Lung (tissue), 11 donors: ENCODE measurements at regions not wholly inside any gene's neighbourhood (a gene's known extent, or its start where the extent isn't known, plus 50 kb on each side); places are given as distances from the start of the nearest gene placed in this dataset.

Source experiments
- ATAC-seq: fragments of 200-7000 bp; cut with Tn5 transposase; one replicate; pipeline ENCODE4 v1.9.1; 2020; ENCODE audit warnings: moderate number of reproducible peaks; ENCODE audit not compliant: insufficient read depth, low FRiP score
- DNase-seq, 3 donors: peaks; one replicate each; pipeline ENCODE4 v3.0.0-alpha.2; 2013 to 2017
- H3K27ac ChIP-seq, 2 donors: one replicate each; pipeline ENCODE4 v1.5.1; 2013; ENCODE audit warnings: mild to moderate bottlenecking in 2 of 2, moderate library complexity in 2 of 2, control low read depth in 1 of 2, inconsistent platforms in 1 of 2, low read depth in 1 of 2, low read length in 1 of 2
- H3K27me3 ChIP-seq, 3 donors: one replicate each; pipeline ENCODE4 v1.5.1; 2013; ENCODE audit warnings: low read length in 2 of 3; ENCODE audit not compliant: control insufficient read depth in 3 of 3, insufficient read depth in 3 of 3
- H3K36me3 ChIP-seq, 4 donors: one replicate each; pipeline ENCODE4 v1.5.1; 2013; ENCODE audit warnings: low read length in 4 of 4, mild to moderate bottlenecking in 1 of 4, moderate library complexity in 1 of 4; ENCODE audit not compliant: control insufficient read depth in 4 of 4, insufficient read depth in 4 of 4
- H3K4me1 ChIP-seq, 5 donors: one replicate each; pipeline ENCODE4 v1.5.1; 2013; ENCODE audit warnings: low read length in 5 of 5, mild to moderate bottlenecking in 2 of 5, moderate library complexity in 1 of 5; ENCODE audit not compliant: control insufficient read depth in 5 of 5, insufficient read depth in 5 of 5
- H3K4me3 ChIP-seq: one replicate; pipeline ENCODE4 v1.5.1; 2013; ENCODE audit warnings: mild to moderate bottlenecking, control low read depth, moderate library complexity
- H3K9ac ChIP-seq, 2 donors: one replicate each; pipeline ENCODE4 v1.5.1; 2013; ENCODE audit warnings: low read length in 2 of 2, control low read depth in 1 of 2; ENCODE audit not compliant: insufficient read depth in 1 of 2
- H3K9me3 ChIP-seq, 4 donors: one replicate each; pipeline ENCODE4 v1.5.1; 2013; ENCODE audit warnings: low read length in 3 of 4, mild to moderate bottlenecking in 1 of 4, moderate library complexity in 1 of 4; ENCODE audit not compliant: control insufficient read depth in 4 of 4, insufficient read depth in 3 of 4
- WGBS, 2 donors: extraction: QIAGEN DNeasy Blood & Tissue Kit; methylation state at CpG; one replicate each; pipeline ENCODE4 v1.1.7; 2013; 5-methylcytosine and 5-hydroxymethylcytosine counted together
- TF ChIP-seq, protein P1 (sequence below): IDR thresholded peaks from 2 replicates; pipeline ENCODE4 v1.5.1; 2012; ENCODE audit warnings: mild to moderate bottlenecking; ENCODE audit errors: control extremely low read depth, extremely low read depth
- donor health status: control.
- donor health status: control.
- donor health status: Bipolar disorder and iron deficiency.
- donor health status: healthy.
- donor health status: DM: yes; HTN: yes; CAD: no.

DNA sequence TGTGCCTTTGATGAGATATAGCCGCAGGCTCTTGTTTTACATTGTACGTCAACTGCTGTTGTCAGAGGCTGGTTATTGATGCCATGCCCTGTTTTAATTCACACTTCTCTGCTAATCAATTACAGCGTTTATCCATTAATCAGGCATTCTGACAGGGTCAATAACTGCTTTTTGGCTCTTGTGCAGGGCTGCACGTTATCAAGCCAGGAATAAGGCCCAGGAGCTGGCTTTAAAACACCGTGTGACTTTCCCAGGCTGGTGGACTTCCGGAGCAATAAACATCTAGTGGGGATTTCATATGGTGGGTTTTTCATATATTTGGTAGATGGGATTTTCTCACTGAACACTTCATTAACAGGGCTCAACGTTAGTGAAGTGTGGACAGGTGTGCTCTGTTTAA lies 221.7 kb downstream of the TM9SF2 start:
- Histone ChIP-seq H3K4me3 (no peak overlapping the region), H3K27ac (no peak overlapping the region), H3K4me1 (peaks cover 0 to 7% (median 3%) of the 10 kb centered on the region in 5 donors), H3K36me3 (no peaks in the 10 kb centered on the region), H3K9me3 (peaks cover 0 to 2% (median 0%) of the 10 kb centered on the region in 4 donors), H3K9ac (no peak overlapping the region), H3K27me3 (no peaks in the 10 kb centered on the region)
- 84 to 92% methylated on average over 7 of the region's 7 CpGs for WGBS, 2 donors
- TF ChIP-seq, protein P1, sequence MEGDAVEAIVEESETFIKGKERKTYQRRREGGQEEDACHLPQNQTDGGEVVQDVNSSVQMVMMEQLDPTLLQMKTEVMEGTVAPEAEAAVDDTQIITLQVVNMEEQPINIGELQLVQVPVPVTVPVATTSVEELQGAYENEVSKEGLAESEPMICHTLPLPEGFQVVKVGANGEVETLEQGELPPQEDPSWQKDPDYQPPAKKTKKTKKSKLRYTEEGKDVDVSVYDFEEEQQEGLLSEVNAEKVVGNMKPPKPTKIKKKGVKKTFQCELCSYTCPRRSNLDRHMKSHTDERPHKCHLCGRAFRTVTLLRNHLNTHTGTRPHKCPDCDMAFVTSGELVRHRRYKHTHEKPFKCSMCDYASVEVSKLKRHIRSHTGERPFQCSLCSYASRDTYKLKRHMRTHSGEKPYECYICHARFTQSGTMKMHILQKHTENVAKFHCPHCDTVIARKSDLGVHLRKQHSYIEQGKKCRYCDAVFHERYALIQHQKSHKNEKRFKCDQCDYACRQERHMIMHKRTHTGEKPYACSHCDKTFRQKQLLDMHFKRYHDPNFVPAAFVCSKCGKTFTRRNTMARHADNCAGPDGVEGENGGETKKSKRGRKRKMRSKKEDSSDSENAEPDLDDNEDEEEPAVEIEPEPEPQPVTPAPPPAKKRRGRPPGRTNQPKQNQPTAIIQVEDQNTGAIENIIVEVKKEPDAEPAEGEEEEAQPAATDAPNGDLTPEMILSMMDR: no peak
- DNase-seq (peak in 1 of 3 donors; percentile 21), ATAC-seq (no peak)

DNA sequence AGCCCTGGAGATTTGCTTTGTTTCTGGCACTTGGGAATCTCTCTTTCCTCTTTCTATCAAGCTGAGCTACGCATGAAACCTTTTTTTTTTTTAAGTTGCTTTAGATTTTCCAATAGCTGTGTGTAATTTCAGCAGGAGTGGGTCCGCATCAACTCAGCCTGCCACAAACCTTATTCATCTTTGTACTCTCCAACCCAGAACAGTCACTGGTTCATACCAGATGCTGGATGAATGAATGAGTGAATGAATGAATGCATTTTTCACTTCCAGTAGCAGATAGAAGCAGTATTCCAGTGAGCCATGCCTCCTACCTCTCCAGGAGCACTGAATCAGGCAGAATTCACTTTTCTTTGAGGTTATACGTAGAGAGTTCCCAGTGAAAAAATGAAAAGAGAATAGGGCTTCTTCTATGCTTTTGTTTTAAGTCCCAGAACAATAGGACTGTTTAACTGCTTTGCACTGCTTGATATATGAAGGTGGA lies 221.1 kb downstream of the TM9SF2 start:
- Histone ChIP-seq H3K4me1 (peaks cover 0 to 7% (median 3%) of the 10 kb centered on the region in 5 donors), H3K9me3 (peaks cover 0 to 2% (median 0%) of the 10 kb centered on the region in 4 donors), H3K9ac (no peak overlapping the region), H3K27me3 (no peaks in the 10 kb centered on the region), H3K27ac (no peak overlapping the region), H3K36me3 (no peaks in the 10 kb centered on the region), H3K4me3 (no peak overlapping the region)
- TF ChIP-seq, protein P1: no peak
- DNase-seq (no peak), ATAC-seq (no peak)
- WGBS, 2 donors: 82 to 91% methylated on average over 3 of the region's 3 CpGs

DNA sequence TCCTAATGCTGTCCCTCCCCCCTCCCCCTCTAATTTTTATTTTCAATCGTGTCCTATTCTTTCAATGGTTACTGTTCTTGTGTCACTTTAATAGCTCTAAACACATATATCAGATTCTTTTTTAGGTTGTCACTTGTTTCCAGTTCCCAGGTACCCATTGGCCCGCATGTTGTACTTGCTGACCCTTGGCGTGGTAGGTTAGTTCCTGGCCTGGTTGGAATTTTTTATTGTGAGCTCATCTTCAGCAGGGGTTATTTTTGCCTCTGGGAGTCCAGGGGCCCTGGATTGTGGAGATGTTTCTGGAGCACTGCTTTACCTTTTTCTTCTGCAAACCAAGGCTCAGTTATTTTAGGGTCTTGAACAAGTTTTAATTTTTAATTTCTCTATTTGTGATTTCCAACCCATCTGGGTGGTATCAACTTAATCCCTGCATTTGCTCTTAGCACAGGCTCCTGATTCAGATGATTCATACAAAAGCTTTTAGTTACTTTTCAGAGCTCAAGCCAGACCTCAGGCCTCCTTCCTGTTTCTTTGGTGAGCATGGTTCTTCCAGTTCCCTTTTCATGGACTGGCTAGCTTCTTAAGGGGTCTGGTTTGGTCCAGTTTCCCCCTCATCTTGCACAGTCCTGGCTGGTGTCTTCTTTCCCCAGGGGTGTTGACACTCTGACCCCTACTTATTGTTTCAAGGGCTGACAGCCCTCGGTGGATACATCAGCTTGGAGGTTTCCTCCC lies 220.5 kb downstream of the TM9SF2 start:
- 86 to 89% methylated on average over 4 of the region's 4 CpGs for WGBS, 2 donors
- Histone ChIP-seq H3K9me3 (peaks cover 0 to 2% (median 0%) of the 10 kb centered on the region in 4 donors), H3K36me3 (no peaks in the 10 kb centered on the region), H3K27me3 (no peaks in the 10 kb centered on the region), H3K27ac (no peak overlapping the region), H3K9ac (no peak overlapping the region), H3K4me1 (peaks cover 0 to 7% (median 3%) of the 10 kb centered on the region in 5 donors), H3K4me3 (no peak overlapping the region)
- DNase-seq (no peak), ATAC-seq (no peak)
- TF ChIP-seq, protein P1: no peak
